Skeletal muscle tissue (tissue), 3 donors: ENCODE measurements at regions not wholly inside any gene's neighbourhood (a gene's known extent, or its start where the extent isn't known, plus 50 kb on each side); places are given as distances from the start of the nearest gene placed in this dataset.
A peak's percentile ranks its signal among the peaks of the same experiment; 100 is the strongest.
"Not testable (repeated sequence)": the region's sequence is repeated elsewhere in the genome, so short reads cannot be mapped to it uniquely, and the experiment has no call there.

ENCODE experiments used
- H3K27ac ChIP-seq: one replicate; pipeline ENCODE4 v1.7.0; 2013; ENCODE audit warnings: mild to moderate bottlenecking, low read depth, low read length, inconsistent platforms
- H3K27me3 ChIP-seq, 3 donors: one replicate each; pipeline ENCODE4 v1.7.0; 2013; ENCODE audit warnings: low read length in 3 of 3; ENCODE audit not compliant: control insufficient read depth in 3 of 3, insufficient read depth in 3 of 3
- H3K36me3 ChIP-seq, 3 donors: one replicate each; pipeline ENCODE4 v1.7.0; 2013; ENCODE audit warnings: low read length in 3 of 3; ENCODE audit not compliant: control insufficient read depth in 3 of 3, insufficient read depth in 3 of 3
- H3K4me1 ChIP-seq, 3 donors: one replicate each; pipeline ENCODE4 v1.7.0; 2013; ENCODE audit warnings: low read length in 3 of 3, mild to moderate bottlenecking in 3 of 3; ENCODE audit not compliant: control insufficient read depth in 3 of 3, insufficient read depth in 3 of 3
- H3K4me3 ChIP-seq, 3 donors: one replicate each; pipeline ENCODE4 v1.7.0; 2013; ENCODE audit warnings: low read length in 3 of 3
- H3K9ac ChIP-seq, 3 donors: one replicate each; pipeline ENCODE4 v1.7.0; 2013; ENCODE audit warnings: low read length in 3 of 3, mild to moderate bottlenecking in 3 of 3, moderate library complexity in 2 of 3, low read depth in 1 of 3
- H3K9me3 ChIP-seq, 3 donors: one replicate each; pipeline ENCODE4 v1.7.0; 2013; ENCODE audit warnings: low read length in 3 of 3; ENCODE audit not compliant: control insufficient read depth in 3 of 3
- donor health status: Osteomylitis.

DNA sequence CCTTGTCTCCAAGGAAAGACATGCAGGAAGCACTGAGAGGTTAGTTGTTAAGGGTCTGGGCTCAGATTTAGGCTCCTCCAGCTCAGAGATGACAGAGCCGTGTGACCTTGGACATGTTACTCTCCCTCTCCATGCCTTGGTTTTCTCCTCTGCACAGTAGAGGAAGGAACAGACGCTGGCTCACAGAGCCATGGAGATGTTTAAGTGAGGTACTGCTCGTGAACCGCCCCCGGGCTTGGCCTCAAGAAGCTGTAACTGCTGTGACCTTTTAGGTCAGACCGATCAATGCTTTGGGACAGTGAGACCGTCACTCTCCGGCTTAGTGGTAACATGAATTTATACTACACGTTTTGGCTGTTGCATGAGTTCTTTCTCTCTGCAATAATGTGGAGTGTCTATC, 197.4 kb downstream of the C16orf95 start:
- Histone ChIP-seq H3K9me3 (no peaks in the 10 kb centered on the region), H3K27me3 (peaks cover 11 to 24% (median 16%) of the 10 kb centered on the region in 3 donors), H3K27ac (no peak overlapping the region), H3K4me1 (no peaks in the 10 kb centered on the region), H3K36me3 (peaks cover 0 to 2% (median 0%) of the 10 kb centered on the region in 3 donors), H3K4me3 (no peak overlapping the region), H3K9ac (no peak overlapping the region)

DNA sequence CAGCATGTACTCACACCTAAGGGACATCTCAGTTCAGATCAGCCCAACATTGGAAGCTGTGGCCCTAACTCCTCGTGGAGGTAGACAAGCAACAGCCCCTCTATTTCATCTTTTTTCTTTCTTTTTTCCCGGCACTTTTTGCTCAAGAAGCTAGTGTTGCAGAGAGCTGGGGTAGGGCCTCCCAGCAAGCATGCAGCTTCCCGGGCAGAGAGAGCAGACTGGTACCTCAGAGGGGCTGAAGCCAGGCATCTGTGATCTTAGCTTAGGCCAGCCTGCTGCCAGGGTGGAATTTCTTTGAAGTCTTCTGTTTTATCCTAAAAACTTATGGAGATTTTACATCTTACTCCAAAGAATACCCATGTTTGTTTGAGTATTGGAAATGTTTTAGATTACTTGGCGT, 195.4 kb downstream of the C16orf95 start:
- Histone ChIP-seq H3K27me3 (peaks cover 24 to 45% (median 27%) of the 10 kb centered on the region in 3 donors), H3K4me3 (no peak overlapping the region), H3K36me3 (peaks cover 0 to 2% (median 0%) of the 10 kb centered on the region in 3 donors), H3K4me1 (peaks cover 3 to 7% (median 5%) of the 10 kb centered on the region in 3 donors), H3K9me3 (no peaks in the 10 kb centered on the region), H3K27ac (no peak overlapping the region), H3K9ac (no peak overlapping the region)

DNA sequence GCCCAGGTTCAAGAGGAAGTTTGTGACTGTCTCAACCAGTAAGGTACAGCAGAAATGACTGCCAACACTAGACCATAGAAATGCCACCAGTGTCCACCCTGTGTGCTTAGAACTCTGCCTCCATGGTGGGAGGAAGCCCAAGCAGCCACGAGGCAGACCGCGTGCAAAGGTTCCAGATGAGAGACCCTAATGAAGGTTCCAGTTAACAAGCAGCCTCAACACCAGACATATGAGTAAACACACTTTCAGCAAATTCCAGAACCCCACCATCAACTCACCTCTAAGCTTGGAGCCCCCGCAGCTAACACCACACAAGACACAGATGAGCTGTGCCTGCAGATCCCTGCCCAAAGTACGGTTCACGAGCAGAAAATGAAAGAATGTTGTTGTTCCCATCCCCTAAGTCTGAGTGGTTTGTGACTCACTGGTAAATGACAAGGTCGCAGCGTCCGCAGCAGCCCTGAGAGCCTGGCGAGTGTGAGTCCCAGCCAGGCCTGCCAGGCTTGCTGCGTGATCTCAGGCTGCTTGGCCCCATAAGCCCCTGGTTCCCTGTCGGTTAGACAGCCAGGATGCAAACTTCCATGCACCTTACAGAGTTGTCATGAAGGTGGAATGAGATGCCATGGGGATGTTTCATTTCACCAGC, 193.7 kb downstream of the C16orf95 start:
- no peak overlapping the region for H3K27ac ChIP-seq
- H3K9ac ChIP-seq, result no peak overlapping the region
- H3K9me3 ChIP-seq, result no peaks in the 10 kb centered on the region
- no peak overlapping the region for H3K4me3 ChIP-seq
- H3K36me3 ChIP-seq, result peaks cover 0 to 2% (median 0%) of the 10 kb centered on the region in 3 donors
- H3K27me3 ChIP-seq, result peaks cover 30 to 58% (median 33%) of the 10 kb centered on the region in 3 donors
- peaks cover 5 to 13% (median 8%) of the 10 kb centered on the region in 3 donors for H3K4me1 ChIP-seq

DNA sequence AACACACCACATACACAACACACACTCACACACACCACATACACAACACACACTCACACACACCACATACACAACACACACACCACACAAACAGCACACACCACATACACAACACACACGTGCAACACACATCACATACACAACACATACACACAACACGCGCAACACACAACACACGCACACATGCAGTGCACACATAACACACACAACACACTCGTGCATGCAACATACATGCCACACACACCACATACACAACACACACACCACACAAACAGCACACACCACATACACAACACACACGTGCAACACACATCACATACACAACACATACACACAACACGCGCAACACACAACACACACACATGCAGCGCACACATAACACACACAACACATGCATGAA, 192.8 kb downstream of the C16orf95 start:
- not testable (repeated sequence) for H3K9me3 ChIP-seq, H3K4me3 ChIP-seq, H3K27ac ChIP-seq, H3K36me3 ChIP-seq, H3K9ac ChIP-seq
- H3K27me3 ChIP-seq, result peaks cover 36 to 66% (median 37%) of the 10 kb centered on the region in 3 donors
- H3K4me1 ChIP-seq, result peaks cover 5 to 13% (median 8%) of the 10 kb centered on the region in 3 donors

DNA sequence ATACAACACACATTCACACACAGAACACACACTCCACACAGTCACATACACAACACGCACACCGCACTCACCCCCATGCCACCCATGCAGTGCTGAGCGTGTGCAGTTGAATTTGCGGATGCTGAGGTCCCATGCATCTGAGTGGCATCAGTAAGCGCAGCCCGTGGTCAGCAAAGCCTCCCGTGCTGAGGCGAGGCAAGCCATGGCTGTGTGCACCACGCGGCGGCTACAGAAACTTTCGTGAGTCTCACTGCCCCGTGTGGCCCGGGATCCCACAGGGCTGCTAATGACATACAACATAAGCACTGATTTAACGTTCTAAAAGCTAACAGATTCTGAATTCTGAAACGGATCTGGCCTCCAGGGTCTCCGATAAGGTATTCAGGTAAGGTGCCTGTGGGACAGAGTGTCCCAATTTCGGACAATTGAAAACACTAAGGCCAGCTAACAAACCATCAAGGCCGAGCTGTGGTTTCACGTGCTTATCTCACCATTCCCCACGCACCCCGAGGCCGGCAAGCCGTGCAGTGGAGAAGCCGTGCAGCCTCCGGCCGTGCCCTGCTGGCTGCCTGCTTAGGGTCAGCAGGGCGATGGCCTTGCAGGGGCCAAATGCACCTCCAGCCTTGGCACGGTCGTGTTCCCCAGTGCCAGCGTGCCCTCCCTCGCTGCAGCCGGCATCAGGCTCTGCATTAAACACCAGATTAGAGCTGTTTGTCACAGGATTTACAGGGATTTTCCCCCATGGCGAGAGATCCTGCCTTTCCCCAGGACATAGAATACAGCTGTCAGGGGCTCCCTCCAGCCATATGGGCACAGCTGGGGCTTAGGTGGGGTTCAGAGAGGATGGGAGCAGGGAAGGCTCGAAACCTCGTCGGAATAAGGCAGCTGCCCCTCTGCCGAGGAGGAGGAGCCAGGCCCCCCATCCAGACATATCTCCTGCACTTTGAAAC, 191.7 kb downstream of the C16orf95 start:
- Histone ChIP-seq H3K36me3 (peaks cover 0 to 2% (median 0%) of the 10 kb centered on the region in 3 donors), H3K27ac (no peak overlapping the region), H3K9ac (no peak overlapping the region)

DNA sequence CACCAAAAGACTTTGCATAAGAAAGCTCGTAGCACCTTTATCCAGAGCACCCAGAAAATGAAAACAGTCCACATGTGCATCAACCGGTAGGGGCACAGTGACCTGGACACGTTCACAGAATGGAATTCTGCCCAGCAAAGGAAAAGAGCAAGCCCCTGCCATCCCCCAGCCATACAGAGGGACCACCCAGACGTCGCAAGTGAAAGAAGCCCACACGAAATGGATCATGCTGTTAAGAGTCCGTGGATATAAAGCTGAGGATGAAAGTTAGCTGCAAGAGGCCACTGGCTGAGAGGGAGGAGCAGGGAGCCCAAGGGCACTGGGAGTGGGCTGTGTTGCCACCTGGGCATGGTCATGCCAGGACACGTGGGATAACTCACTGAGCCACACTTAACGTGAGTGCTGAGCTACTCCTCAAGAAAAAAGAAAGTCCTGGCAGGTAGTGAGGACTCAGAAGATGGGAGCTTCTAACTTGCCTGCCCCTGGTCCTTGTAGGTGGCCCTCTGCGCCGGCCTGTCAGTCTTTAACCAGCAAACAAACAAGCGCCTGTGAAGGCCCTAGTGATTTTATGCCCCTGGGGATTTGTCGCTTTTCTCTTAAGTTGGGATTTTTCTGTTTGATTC, 190.7 kb downstream of the C16orf95 start:
- no peak overlapping the region for H3K4me3 ChIP-seq
- H3K9me3 ChIP-seq, result peaks cover 3% of the 10 kb centered on the region in 3 donors
- no peak overlapping the region for H3K27ac ChIP-seq
- H3K27me3 ChIP-seq, result peaks cover 33 to 68% (median 37%) of the 10 kb centered on the region in 3 donors
- peak overlapping the region in 1 of 3 donors; percentile 45 for H3K9ac ChIP-seq
- H3K4me1 ChIP-seq, result peaks cover 5 to 13% (median 8%) of the 10 kb centered on the region in 3 donors
- H3K36me3 ChIP-seq, result peaks cover 0 to 2% (median 0%) of the 10 kb centered on the region in 3 donors

More for the DNA sequence above, 191.7 kb downstream of the C16orf95 start:
- Histone ChIP-seq H3K27me3 (peaks cover 33 to 68% (median 37%) of the 10 kb centered on the region in 3 donors), H3K9me3 (peaks cover 3% of the 10 kb centered on the region in 3 donors), H3K4me3 (no peak overlapping the region), H3K4me1 (peaks cover 5 to 13% (median 8%) of the 10 kb centered on the region in 3 donors)

DNA sequence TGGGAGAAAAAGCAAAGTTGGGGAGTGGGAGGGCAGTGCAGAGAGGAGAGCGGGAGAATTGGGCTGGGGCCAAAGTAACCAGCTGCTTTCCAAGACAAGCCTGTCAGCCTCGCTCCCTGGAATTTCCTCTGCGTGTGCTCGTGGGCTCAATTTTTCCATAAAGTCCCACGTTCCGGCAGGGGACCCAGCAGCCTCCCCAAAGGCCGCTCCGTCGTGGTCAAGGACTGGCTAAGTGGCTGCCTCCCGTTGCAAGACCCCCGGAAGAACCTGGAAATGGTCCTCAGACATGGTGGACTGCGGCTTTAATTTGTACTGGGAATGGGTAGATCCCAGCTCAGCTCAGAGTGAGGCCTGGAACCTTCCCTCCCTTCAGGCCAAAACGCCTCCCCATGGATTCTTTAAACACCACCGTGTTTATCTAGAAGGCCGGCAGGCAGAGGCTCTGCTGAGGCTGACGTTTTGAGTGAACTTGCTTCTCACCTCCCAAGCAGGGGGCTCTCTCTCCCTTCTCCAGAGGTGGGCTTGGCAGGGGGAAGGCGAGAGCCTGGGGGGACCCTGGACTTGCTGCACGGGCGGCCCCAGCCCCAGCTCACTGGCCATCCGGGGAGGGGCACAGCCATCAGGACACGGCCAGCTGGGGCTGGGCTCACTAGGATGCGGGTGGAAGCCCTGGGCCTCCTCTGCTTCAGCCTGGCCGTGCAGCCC, 190.0 kb downstream of the C16orf95 start:
- peak overlapping the region in 1 of 3 donors; percentile 45 for H3K9ac ChIP-seq

DNA sequence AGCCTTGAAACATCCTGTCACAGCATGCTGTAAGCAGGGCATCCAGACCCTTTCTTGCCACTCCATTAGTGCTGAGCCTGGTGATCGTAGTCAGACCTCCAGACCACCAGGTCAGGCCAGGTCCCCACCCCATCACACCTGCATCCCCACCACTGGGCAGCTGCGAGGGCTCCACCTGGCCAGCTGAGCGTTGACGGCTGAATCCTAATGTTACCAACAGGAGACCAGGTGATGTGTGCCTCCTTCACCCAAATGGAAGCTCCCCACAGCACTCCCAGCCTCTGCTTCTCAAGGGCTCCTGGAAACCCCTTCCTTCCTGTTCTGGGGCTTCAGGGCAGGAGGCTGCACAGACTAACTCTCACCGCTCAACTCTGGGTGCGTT, 189.4 kb downstream of the C16orf95 start:
- Histone ChIP-seq H3K27ac (no peak overlapping the region), H3K36me3 (peaks cover 0 to 2% (median 0%) of the 10 kb centered on the region in 3 donors), H3K9ac (no peak overlapping the region), H3K27me3 (peaks cover 37 to 64% (median 41%) of the 10 kb centered on the region in 3 donors), H3K9me3 (peaks cover 3 to 7% (median 3%) of the 10 kb centered on the region in 3 donors), H3K4me3 (no peak overlapping the region), H3K4me1 (peaks cover 7 to 20% (median 11%) of the 10 kb centered on the region in 3 donors)

More for the DNA sequence above, 190.0 kb downstream of the C16orf95 start:
- H3K4me3 ChIP-seq, result no peak overlapping the region
- peaks cover 0 to 2% (median 0%) of the 10 kb centered on the region in 3 donors for H3K36me3 ChIP-seq
- H3K27me3 ChIP-seq, result peaks cover 35 to 63% (median 37%) of the 10 kb centered on the region in 3 donors
- H3K9me3 ChIP-seq, result peaks cover 3 to 7% (median 3%) of the 10 kb centered on the region in 3 donors
- peaks cover 5 to 14% (median 8%) of the 10 kb centered on the region in 3 donors for H3K4me1 ChIP-seq
- H3K27ac ChIP-seq, result no peak overlapping the region

DNA sequence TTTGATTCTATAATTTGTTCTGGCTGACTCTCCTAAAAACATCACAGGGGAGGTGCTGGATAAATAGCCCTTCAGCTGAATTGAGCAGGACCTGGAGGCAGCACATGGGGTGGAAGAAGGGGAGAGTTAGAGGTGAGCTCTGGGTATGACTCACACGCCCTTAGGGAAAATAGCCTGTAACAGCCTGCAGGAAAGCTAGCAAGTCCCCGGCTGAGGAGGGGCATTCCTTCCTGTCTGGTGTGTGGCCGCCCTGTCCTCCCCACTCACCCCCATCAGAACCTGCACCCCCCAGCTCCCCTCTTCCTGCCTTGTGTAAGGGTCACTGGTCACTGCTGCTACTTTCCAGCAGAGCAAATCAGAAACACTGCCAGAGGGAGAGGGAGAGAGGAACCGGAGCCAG, 187.4 kb downstream of the C16orf95 start:
- Histone ChIP-seq H3K36me3 (no peaks in the 10 kb centered on the region), H3K27me3 (peaks cover 38 to 57% (median 40%) of the 10 kb centered on the region in 3 donors), H3K4me1 (peaks cover 10 to 20% (median 11%) of the 10 kb centered on the region in 3 donors), H3K4me3 (no peak overlapping the region), H3K9me3 (peaks cover 3 to 7% (median 3%) of the 10 kb centered on the region in 3 donors), H3K27ac (no peak overlapping the region), H3K9ac (no peak overlapping the region)
